Lung (tissue), 11 donors: ENCODE measurements at regions not wholly inside any gene's neighbourhood (a gene's known extent, or its start where the extent isn't known, plus 50 kb on each side); places are given as distances from the start of the nearest gene placed in this dataset.

ENCODE experiments used
- ATAC-seq: fragments of 200-7000 bp; cut with Tn5 transposase; one replicate; pipeline ENCODE4 v1.9.1; 2020; ENCODE audit warnings: moderate number of reproducible peaks; ENCODE audit not compliant: insufficient read depth, low FRiP score
- DNase-seq, 3 donors: peaks; one replicate each; pipeline ENCODE4 v3.0.0-alpha.2; 2013 to 2017
- H3K27ac ChIP-seq, 2 donors: one replicate each; pipeline ENCODE4 v1.5.1; 2013; ENCODE audit warnings: mild to moderate bottlenecking in 2 of 2, moderate library complexity in 2 of 2, control low read depth in 1 of 2, inconsistent platforms in 1 of 2, low read depth in 1 of 2, low read length in 1 of 2
- H3K27me3 ChIP-seq, 3 donors: one replicate each; pipeline ENCODE4 v1.5.1; 2013; ENCODE audit warnings: low read length in 2 of 3; ENCODE audit not compliant: control insufficient read depth in 3 of 3, insufficient read depth in 3 of 3
- H3K36me3 ChIP-seq, 4 donors: one replicate each; pipeline ENCODE4 v1.5.1; 2013; ENCODE audit warnings: low read length in 4 of 4, mild to moderate bottlenecking in 1 of 4, moderate library complexity in 1 of 4; ENCODE audit not compliant: control insufficient read depth in 4 of 4, insufficient read depth in 4 of 4
- H3K4me1 ChIP-seq, 5 donors: one replicate each; pipeline ENCODE4 v1.5.1; 2013; ENCODE audit warnings: low read length in 5 of 5, mild to moderate bottlenecking in 2 of 5, moderate library complexity in 1 of 5; ENCODE audit not compliant: control insufficient read depth in 5 of 5, insufficient read depth in 5 of 5
- H3K4me3 ChIP-seq: one replicate; pipeline ENCODE4 v1.5.1; 2013; ENCODE audit warnings: mild to moderate bottlenecking, control low read depth, moderate library complexity
- H3K9ac ChIP-seq, 2 donors: one replicate each; pipeline ENCODE4 v1.5.1; 2013; ENCODE audit warnings: low read length in 2 of 2, control low read depth in 1 of 2; ENCODE audit not compliant: insufficient read depth in 1 of 2
- H3K9me3 ChIP-seq, 4 donors: one replicate each; pipeline ENCODE4 v1.5.1; 2013; ENCODE audit warnings: low read length in 3 of 4, mild to moderate bottlenecking in 1 of 4, moderate library complexity in 1 of 4; ENCODE audit not compliant: control insufficient read depth in 4 of 4, insufficient read depth in 3 of 4
- CTCF ChIP-seq: IDR thresholded peaks from 2 replicates; pipeline ENCODE4 v1.5.1; 2012; ENCODE audit warnings: mild to moderate bottlenecking; ENCODE audit errors: control extremely low read depth, extremely low read depth
- WGBS, 2 donors: extraction: QIAGEN DNeasy Blood & Tissue Kit; methylation state at CpG; one replicate each; pipeline ENCODE4 v1.1.7; 2013; 5-methylcytosine and 5-hydroxymethylcytosine counted together
- donor health status: control.
- donor health status: control.
- donor health status: Bipolar disorder and iron deficiency.
- donor health status: healthy.
- donor health status: DM: yes; HTN: yes; CAD: no.

GRCh38 chr5:96258692-96259091, 174.4 kb downstream of the PCSK1 start:
- H3K9ac ChIP-seq: no peak overlapping the region
- no peak overlapping the region for H3K4me3 ChIP-seq
- H3K4me1 ChIP-seq: peaks cover 0 to 12% (median 0%) of the 10 kb centered on the region in 5 donors
- DNase-seq (no peak), ATAC-seq (no peak)
- no peak for TF ChIP-seq CTCF
- no peaks in the 10 kb centered on the region for H3K27me3 ChIP-seq
- no peaks in the 10 kb centered on the region for H3K36me3 ChIP-seq
- H3K27ac ChIP-seq: peak overlapping the region in 1 of 2 donors; percentile 74
- H3K9me3 ChIP-seq: no peaks in the 10 kb centered on the region

GRCh38 chr5:96257904-96258303, 175.1 kb downstream of the PCSK1 start:
- no peak overlapping the region for H3K4me3 ChIP-seq
- H3K9me3 ChIP-seq: no peaks in the 10 kb centered on the region
- peaks cover 0 to 12% (median 0%) of the 10 kb centered on the region in 5 donors for H3K4me1 ChIP-seq
- WGBS, 2 donors: 78 to 95% methylated on average over 2 of the region's 2 CpGs
- no peaks in the 10 kb centered on the region for H3K27me3 ChIP-seq
- H3K9ac ChIP-seq: no peak overlapping the region
- no peak overlapping the region for H3K27ac ChIP-seq
- no peaks in the 10 kb centered on the region for H3K36me3 ChIP-seq
- no peak for TF ChIP-seq CTCF
- no peak for DNase-seq
- no peak for ATAC-seq

GRCh38 chr5:96256795-96257470, 176.1 kb downstream of the PCSK1 start:
- Histone ChIP-seq H3K27me3 (no peaks in the 10 kb centered on the region), H3K4me3 (no peak overlapping the region), H3K27ac (peak overlapping the region in 1 of 2 donors; percentile 1), H3K36me3 (no peaks in the 10 kb centered on the region), H3K9me3 (no peaks in the 10 kb centered on the region), H3K9ac (no peak overlapping the region), H3K4me1 (peaks cover 0 to 12% (median 0%) of the 10 kb centered on the region in 5 donors)
- 66 to 74% methylated on average over 5 of the region's 5 CpGs for WGBS, 2 donors
- ATAC-seq: no peak
- DNase-seq: no peak
- no peak for TF ChIP-seq CTCF
